HepG2 (cell line): ENCODE measurements at regions not wholly inside any gene's neighbourhood (a gene's known extent, or its start where the extent isn't known, plus 50 kb on each side); places are given as distances from the start of the nearest gene placed in this dataset.

Experiments
- BCLAF1 ChIP-seq: fragments of 450-650 bp; IDR thresholded peaks from 2 replicates; pipeline ENCODE4 v1.6.1; 2017; ENCODE audit warnings: mild to moderate bottlenecking
- CHCHD3 ChIP-seq: sonication (generic); formaldehyde crosslinking; IDR thresholded peaks from 2 replicates; pipeline ENCODE4 v1.8.0; 2022; ENCODE audit warnings: mild to moderate bottlenecking, missing genetic modification reagents, moderate library complexity
- CHD2 ChIP-seq: IDR thresholded peaks from 2 replicates; pipeline ENCODE4 v1.6.1; 2011; ENCODE audit warnings: low read depth, low read length, improper control_type of control experiment
- PHB2 ChIP-seq: fragments of 450-650 bp; IDR thresholded peaks from 2 replicates; pipeline ENCODE4 v1.6.1; 2018; ENCODE audit not compliant: partially characterized antibody
- YY1 ChIP-seq: IDR thresholded peaks from 2 replicates; pipeline ENCODE4 v1.6.1; 2011; ENCODE audit warnings: low read length, low read depth, moderate library complexity, mild to moderate bottlenecking; ENCODE audit not compliant: insufficient read depth, insufficient replicate concordance
- ZNF451 ChIP-seq: sonication (generic); formaldehyde crosslinking; IDR thresholded peaks from 2 replicates; pipeline ENCODE4 v1.5.0; 2020; ENCODE audit warnings: mild to moderate bottlenecking, missing genetic modification reagents
- ZNF549 ChIP-seq: sonication (generic); formaldehyde crosslinking; IDR thresholded peaks from 2 replicates; pipeline ENCODE4 v1.5.0; 2020; ENCODE audit warnings: missing genetic modification reagents
- TF ChIP-seq, protein P1 (sequence below), 2 experiments: IDR thresholded peaks; 2 replicates each; pipeline ENCODE4 v1.6.1; 2011 to 2012; ENCODE audit warnings: low read length in 2 of 2, borderline replicate concordance in 1 of 2, low read depth in 1 of 2, mild to moderate bottlenecking in 1 of 2, moderate library complexity in 1 of 2

- TF ChIP-seq ZNF451 (no peak), ZNF549 (CRISPR knock-in tag) (no peak), PHB2 (no peak), CHCHD3 (CRISPR knock-in tag) (no peak), CHD2 (no peak), YY1 (no peak), BCLAF1 (no peak)
- TF ChIP-seq, protein P1, sequence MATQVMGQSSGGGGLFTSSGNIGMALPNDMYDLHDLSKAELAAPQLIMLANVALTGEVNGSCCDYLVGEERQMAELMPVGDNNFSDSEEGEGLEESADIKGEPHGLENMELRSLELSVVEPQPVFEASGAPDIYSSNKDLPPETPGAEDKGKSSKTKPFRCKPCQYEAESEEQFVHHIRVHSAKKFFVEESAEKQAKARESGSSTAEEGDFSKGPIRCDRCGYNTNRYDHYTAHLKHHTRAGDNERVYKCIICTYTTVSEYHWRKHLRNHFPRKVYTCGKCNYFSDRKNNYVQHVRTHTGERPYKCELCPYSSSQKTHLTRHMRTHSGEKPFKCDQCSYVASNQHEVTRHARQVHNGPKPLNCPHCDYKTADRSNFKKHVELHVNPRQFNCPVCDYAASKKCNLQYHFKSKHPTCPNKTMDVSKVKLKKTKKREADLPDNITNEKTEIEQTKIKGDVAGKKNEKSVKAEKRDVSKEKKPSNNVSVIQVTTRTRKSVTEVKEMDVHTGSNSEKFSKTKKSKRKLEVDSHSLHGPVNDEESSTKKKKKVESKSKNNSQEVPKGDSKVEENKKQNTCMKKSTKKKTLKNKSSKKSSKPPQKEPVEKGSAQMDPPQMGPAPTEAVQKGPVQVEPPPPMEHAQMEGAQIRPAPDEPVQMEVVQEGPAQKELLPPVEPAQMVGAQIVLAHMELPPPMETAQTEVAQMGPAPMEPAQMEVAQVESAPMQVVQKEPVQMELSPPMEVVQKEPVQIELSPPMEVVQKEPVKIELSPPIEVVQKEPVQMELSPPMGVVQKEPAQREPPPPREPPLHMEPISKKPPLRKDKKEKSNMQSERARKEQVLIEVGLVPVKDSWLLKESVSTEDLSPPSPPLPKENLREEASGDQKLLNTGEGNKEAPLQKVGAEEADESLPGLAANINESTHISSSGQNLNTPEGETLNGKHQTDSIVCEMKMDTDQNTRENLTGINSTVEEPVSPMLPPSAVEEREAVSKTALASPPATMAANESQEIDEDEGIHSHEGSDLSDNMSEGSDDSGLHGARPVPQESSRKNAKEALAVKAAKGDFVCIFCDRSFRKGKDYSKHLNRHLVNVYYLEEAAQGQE (IDR thresholded peaks at IDR 0.05; ENCODE audit: borderline replicate concordance in 1 of 2, low read depth in 1 of 2, low read length in 2 of 2): no peak
These were observed 287.8 kb downstream of the WDR11 start for GRCh38 chr10:121138918-121139317.
